ENCODE measurements at regions not wholly inside any gene's neighbourhood (a gene's known extent, or its start where the extent isn't known, plus 50 kb on each side); places are given as distances from the start of the nearest gene placed in this dataset.

DNA sequence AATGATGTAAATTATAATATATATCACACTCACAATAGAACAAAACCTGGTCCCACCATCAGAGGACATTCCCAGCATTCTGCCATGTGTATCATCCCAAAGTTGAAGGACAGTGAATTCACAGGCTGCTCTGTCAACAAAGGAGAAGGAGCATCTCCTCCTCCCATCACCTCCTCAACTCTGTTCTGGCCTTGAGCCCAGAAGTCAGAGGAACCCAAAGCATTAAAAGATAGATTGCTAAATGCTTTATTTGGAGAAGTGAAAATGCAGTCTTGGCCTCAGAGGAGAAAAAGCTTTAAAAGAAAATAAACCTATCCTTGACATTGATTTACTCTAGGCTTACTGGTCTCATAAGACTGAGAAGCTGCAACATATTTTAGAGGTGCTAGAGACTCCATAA, 268.8 kb upstream of the RASGEF1B start:
- TF ChIP-seq POLR2A (IDR thresholded peaks at IDR 0.05; ENCODE audit: low read depth) (no peak), EP300 (IDR thresholded peaks at IDR 0.05) (no peak)
- TF ChIP-seq, protein P1, sequence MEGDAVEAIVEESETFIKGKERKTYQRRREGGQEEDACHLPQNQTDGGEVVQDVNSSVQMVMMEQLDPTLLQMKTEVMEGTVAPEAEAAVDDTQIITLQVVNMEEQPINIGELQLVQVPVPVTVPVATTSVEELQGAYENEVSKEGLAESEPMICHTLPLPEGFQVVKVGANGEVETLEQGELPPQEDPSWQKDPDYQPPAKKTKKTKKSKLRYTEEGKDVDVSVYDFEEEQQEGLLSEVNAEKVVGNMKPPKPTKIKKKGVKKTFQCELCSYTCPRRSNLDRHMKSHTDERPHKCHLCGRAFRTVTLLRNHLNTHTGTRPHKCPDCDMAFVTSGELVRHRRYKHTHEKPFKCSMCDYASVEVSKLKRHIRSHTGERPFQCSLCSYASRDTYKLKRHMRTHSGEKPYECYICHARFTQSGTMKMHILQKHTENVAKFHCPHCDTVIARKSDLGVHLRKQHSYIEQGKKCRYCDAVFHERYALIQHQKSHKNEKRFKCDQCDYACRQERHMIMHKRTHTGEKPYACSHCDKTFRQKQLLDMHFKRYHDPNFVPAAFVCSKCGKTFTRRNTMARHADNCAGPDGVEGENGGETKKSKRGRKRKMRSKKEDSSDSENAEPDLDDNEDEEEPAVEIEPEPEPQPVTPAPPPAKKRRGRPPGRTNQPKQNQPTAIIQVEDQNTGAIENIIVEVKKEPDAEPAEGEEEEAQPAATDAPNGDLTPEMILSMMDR (IDR thresholded peaks at IDR 0.05): no peak
